ENCODE measurements at regions not wholly inside any gene's neighbourhood (a gene's known extent, or its start where the extent isn't known, plus 50 kb on each side); places are given as distances from the start of the nearest gene placed in this dataset.

- H3K9me3 ChIP-seq: no peaks in the 10 kb centered on the region
- H3K36me3 ChIP-seq (replicated peaks in 1 of 2; ENCODE audit: insufficient read depth in 1 of 2, low read depth in 2 of 2): no peaks in the 10 kb centered on the region
- H3K4me1 ChIP-seq: no peaks in the 10 kb centered on the region
- H3K27ac ChIP-seq: no peak overlapping the region
- ATAC-seq: no peak
- intact Hi-C loops (cut with DNase I): no loop called here
- 73 to 75% methylated on average over 5 of the region's 5 CpGs for WGBS, 2 donors
- no peak for DNase-seq
- H3K27me3 ChIP-seq: no peaks in the 10 kb centered on the region
- TF ChIP-seq CTCF (IDR thresholded peaks at IDR 0.05) (no peak), POLR2A (IDR thresholded peaks at IDR 0.05) (no peak)
- no peak overlapping the region for H3K4me3 ChIP-seq
Measured at GRCh38 chr19:27975419-27976005, 1237.4 kb downstream of the UQCRFS1 start.

DNA sequence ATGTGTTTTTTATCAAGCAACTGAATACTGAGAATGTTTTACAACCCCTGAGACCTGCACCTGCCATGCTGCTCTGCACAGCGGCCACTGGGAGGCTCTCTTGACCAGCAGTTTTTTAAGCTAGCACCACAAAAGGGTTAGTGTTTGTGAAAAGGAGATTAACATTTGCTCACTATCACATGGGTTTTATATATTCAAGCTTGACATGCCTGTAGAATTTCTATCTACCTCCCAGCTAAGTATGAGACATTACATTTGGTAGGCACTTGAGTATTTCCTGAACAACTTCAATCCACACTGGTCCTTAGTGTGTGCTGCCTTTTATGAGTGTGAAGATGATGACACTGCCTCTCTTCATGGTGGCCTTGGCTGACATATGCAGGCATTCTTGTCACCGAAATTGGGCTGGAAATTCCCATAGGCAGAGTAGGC lies 1238.9 kb downstream of the UQCRFS1 start:
- no peak for TF ChIP-seq POLR2A (IDR thresholded peaks at IDR 0.05)
- peak; percentile 15 to 78 (median 64) for TF ChIP-seq CTCF (IDR thresholded peaks at IDR 0.05)
- WGBS, 2 donors: 8 to 13% methylated on average over 2 of the region's 2 CpGs
- DNase-seq: peak; percentile 35 to 57 (median 42)
- Histone ChIP-seq H3K9me3 (no peaks in the 10 kb centered on the region), H3K4me1 (no peaks in the 10 kb centered on the region), H3K27me3 (no peaks in the 10 kb centered on the region), H3K36me3 (replicated peaks in 1 of 2; ENCODE audit: insufficient read depth in 1 of 2, low read depth in 2 of 2) (no peaks in the 10 kb centered on the region), H3K27ac (no peak overlapping the region), H3K4me3 (no peak overlapping the region)
- intact Hi-C loops (cut with DNase I): loop anchor here (5.0 kb wide), 1 partner anchor 348 kb away; no protein-coding TSS in a partner anchor
- peak; percentile 55 for ATAC-seq

- no peaks in the 10 kb centered on the region for H3K4me1 ChIP-seq
- intact Hi-C loops (cut with DNase I): loop anchor here (5.0 kb wide), 1 partner anchor 350 kb away; no protein-coding TSS in a partner anchor
- no peaks in the 10 kb centered on the region for H3K27me3 ChIP-seq
- TF ChIP-seq POLR2A (IDR thresholded peaks at IDR 0.05): no peak
- no peak for TF ChIP-seq CTCF (IDR thresholded peaks at IDR 0.05)
- ATAC-seq (peak; percentile 48), DNase-seq (peak in 1 of 4 donors; percentile 17)
- H3K4me3 ChIP-seq: no peak overlapping the region
- H3K36me3 ChIP-seq (replicated peaks in 1 of 2; ENCODE audit: insufficient read depth in 1 of 2, low read depth in 2 of 2): no peaks in the 10 kb centered on the region
- H3K27ac ChIP-seq: no peak overlapping the region
- H3K9me3 ChIP-seq: no peaks in the 10 kb centered on the region
- WGBS, 2 donors: 42 to 48% methylated on average over 5 of the region's 5 CpGs
Measured at GRCh38 chr19:27972291-27973040, 1240.5 kb downstream of the UQCRFS1 start.

DNA sequence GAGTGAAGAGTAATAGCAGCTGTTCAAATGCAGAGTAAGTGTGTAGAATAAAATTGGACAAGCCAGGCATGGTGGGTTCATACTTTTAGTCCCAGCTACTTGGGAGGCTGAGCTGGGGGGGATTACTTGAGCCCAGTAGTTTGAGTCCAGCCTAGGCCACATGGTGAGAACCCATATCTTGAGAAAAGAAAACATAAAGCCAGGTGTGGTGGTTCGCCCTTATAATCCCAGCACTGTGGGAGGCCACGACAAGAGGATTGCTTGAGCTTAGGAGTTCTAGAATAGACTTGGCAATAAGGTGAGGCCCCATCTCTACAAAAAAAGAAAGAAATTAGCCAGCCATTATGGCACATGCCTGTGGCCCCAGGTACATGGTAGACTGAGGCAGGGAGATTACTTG lies 1241.1 kb downstream of the UQCRFS1 start:
- DNase-seq: no peak
- no peak for ATAC-seq
- H3K36me3 ChIP-seq (replicated peaks in 1 of 2; ENCODE audit: insufficient read depth in 1 of 2, low read depth in 2 of 2): no peaks in the 10 kb centered on the region
- no peaks in the 10 kb centered on the region for H3K4me1 ChIP-seq
- no peak overlapping the region for H3K4me3 ChIP-seq
- no peak overlapping the region for H3K27ac ChIP-seq
- TF ChIP-seq CTCF (IDR thresholded peaks at IDR 0.05) (no peak), POLR2A (IDR thresholded peaks at IDR 0.05) (no peak)
- H3K9me3 ChIP-seq: no peaks in the 10 kb centered on the region
- intact Hi-C loops (cut with DNase I): loop anchor here (5.0 kb wide), 1 partner anchor 350 kb away; no protein-coding TSS in a partner anchor
- no peaks in the 10 kb centered on the region for H3K27me3 ChIP-seq
- 67 to 68% methylated on average over 2 of the region's 2 CpGs for WGBS, 2 donors
